A673 (cell line): ENCODE measurements at regions not wholly inside any gene's neighbourhood (a gene's known extent, or its start where the extent isn't known, plus 50 kb on each side); places are given as distances from the start of the nearest gene placed in this dataset.

Experiments used
- BruUV-seq: library from RNA; stranded (reverse); fragments of 400-500 nt; replicated peaks from 2 replicates; lab custom pipeline; 2021; lab: Mats Ljungman, UMichigan
- CTCF ChIA-PET: fragments of 300-600 bp; sonication (Branson Sonifier 250); formaldehyde crosslinking; loops from one replicate; lab custom pipeline; 2022; ENCODE audit warnings: antibody characterized with exemption; lab: Charles Lee
- POLR2A ChIA-PET: fragments of 300-600 bp; sonication (Branson Sonifier 250); formaldehyde crosslinking; loops from one replicate; lab custom pipeline; 2022; ENCODE audit warnings: antibody characterized with exemption; ENCODE audit not compliant: low non-redundant PET; lab: Charles Lee
- DNase-seq: peaks from one replicate; pipeline ENCODE4 v3.0.0-alpha.2; 2015; ENCODE audit warnings: low spot score
- H3K27ac ChIP-seq: fragments of 200-600 bp; sonication (generic); 2 replicates; pipeline ENCODE4 v1.5.1; 2016; ENCODE audit warnings: mixed run types, low read depth, mild to moderate bottlenecking, mixed read lengths, antibody characterized with exemption, low read length; ENCODE audit not compliant: poor library complexity, severe bottlenecking
- H3K27me3 ChIP-seq: fragments of 200-600 bp; sonication (generic); replicated peaks from 2 replicates; pipeline ENCODE4 v1.6.1; 2017; ENCODE audit warnings: mixed run types, low read depth, mild to moderate bottlenecking, mixed read lengths, antibody characterized with exemption, low read length; ENCODE audit not compliant: insufficient read depth, poor library complexity
- H3K36me3 ChIP-seq: fragments of 200-600 bp; sonication (generic); 2 replicates; pipeline ENCODE4 v1.6.1; 2016; ENCODE audit warnings: mixed run types, mild to moderate bottlenecking, mixed read lengths, antibody characterized with exemption, low read length; ENCODE audit not compliant: insufficient read depth, poor library complexity, severe bottlenecking
- H3K4me1 ChIP-seq: fragments of 200-600 bp; sonication (generic); 2 replicates; pipeline ENCODE4 v1.6.1; 2017; ENCODE audit warnings: mixed run types, mild to moderate bottlenecking, mixed read lengths, antibody characterized with exemption, low read length; ENCODE audit not compliant: insufficient read depth, poor library complexity, severe bottlenecking
- H3K4me3 ChIP-seq: fragments of 200-600 bp; sonication (generic); 2 replicates; pipeline ENCODE4 v1.5.1; 2016; ENCODE audit warnings: low read depth, mixed run types, mild to moderate bottlenecking, mixed read lengths, low read length; ENCODE audit not compliant: poor library complexity, severe bottlenecking
- H3K9me3 ChIP-seq: fragments of 200-600 bp; sonication (generic); 2 replicates; pipeline ENCODE4 v1.6.1; 2016; ENCODE audit warnings: mixed run types, low read depth, mild to moderate bottlenecking, mixed read lengths, antibody characterized with exemption, low read length; ENCODE audit not compliant: poor library complexity, severe bottlenecking
- EZH2 ChIP-seq: fragments of 200-600 bp; sonication (generic); IDR thresholded peaks from 2 replicates; pipeline ENCODE4 v1.6.1; 2017; ENCODE audit warnings: borderline replicate concordance, low read depth, mild to moderate bottlenecking, mixed read lengths, antibody characterized with exemption, low read length; ENCODE audit not compliant: poor library complexity, severe bottlenecking
- intact Hi-C: fragments of 100-400 bp; cut with micrococcal nuclease; formaldehyde crosslinking; loops from one replicate; pipeline ENCODE4 v1.10.0; 2022; ENCODE audit not compliant: unreplicated experiment
- TF ChIP-seq, protein P1 (sequence below): fragments of 300-800, 200-600 bp; sonication (generic); conservative IDR thresholded peaks from 2 replicates; pipeline ENCODE4 v1.5.1; 2017; ENCODE audit warnings: low read depth, mild to moderate bottlenecking, antibody characterized with exemption, low read length, moderate library complexity, mixed read lengths

- no peaks in the 10 kb centered on the region for H3K9me3 ChIP-seq
- H3K27me3 ChIP-seq: no peaks in the 10 kb centered on the region
- no peak for DNase-seq
- no peak overlapping the region for H3K4me3 ChIP-seq
- intact Hi-C loops: no loop called here
- H3K27ac ChIP-seq: no peak overlapping the region
- ChIA-PET CTCF (no interaction called here), POLR2A (no interaction called here)
- no TSS peak for BruUV-seq
- TF ChIP-seq EZH2: no peak
- TF ChIP-seq, protein P1, sequence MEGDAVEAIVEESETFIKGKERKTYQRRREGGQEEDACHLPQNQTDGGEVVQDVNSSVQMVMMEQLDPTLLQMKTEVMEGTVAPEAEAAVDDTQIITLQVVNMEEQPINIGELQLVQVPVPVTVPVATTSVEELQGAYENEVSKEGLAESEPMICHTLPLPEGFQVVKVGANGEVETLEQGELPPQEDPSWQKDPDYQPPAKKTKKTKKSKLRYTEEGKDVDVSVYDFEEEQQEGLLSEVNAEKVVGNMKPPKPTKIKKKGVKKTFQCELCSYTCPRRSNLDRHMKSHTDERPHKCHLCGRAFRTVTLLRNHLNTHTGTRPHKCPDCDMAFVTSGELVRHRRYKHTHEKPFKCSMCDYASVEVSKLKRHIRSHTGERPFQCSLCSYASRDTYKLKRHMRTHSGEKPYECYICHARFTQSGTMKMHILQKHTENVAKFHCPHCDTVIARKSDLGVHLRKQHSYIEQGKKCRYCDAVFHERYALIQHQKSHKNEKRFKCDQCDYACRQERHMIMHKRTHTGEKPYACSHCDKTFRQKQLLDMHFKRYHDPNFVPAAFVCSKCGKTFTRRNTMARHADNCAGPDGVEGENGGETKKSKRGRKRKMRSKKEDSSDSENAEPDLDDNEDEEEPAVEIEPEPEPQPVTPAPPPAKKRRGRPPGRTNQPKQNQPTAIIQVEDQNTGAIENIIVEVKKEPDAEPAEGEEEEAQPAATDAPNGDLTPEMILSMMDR: no peak
- no peaks in the 10 kb centered on the region for H3K4me1 ChIP-seq
- H3K36me3 ChIP-seq: no peaks in the 10 kb centered on the region
These were observed 274.0 kb upstream of the DAPK1 start for GRCh38 chr9:87223392-87224246.

DNA sequence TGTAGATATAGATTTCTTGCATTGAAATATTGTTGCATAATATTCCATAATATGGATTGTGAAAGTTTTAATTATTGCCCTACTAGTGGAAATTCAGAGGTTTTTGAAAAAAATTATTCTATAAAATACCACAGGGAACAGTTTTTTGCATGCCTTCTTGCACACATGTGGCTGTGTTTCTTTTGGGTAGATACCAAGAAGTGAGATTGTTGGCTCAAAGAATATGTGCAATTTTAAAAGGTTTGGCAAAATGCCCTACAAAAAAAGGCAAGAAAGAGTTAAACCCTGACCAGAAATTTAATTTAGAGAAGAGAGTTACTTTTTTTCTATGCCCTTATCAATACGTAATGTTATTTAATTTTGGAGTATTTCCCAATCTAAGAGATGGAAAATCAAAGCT lies 270.8 kb upstream of the DAPK1 start:
- Histone ChIP-seq H3K4me1 (no peaks in the 10 kb centered on the region), H3K27me3 (no peaks in the 10 kb centered on the region), H3K36me3 (no peaks in the 10 kb centered on the region), H3K4me3 (no peak overlapping the region), H3K9me3 (no peaks in the 10 kb centered on the region), H3K27ac (no peak overlapping the region)
- no TSS peak for BruUV-seq
- no peak for TF ChIP-seq EZH2
- TF ChIP-seq, protein P1: no peak
- ChIA-PET POLR2A (no interaction called here), CTCF (no interaction called here)
- no peak for DNase-seq
- intact Hi-C loops: no loop called here

DNA sequence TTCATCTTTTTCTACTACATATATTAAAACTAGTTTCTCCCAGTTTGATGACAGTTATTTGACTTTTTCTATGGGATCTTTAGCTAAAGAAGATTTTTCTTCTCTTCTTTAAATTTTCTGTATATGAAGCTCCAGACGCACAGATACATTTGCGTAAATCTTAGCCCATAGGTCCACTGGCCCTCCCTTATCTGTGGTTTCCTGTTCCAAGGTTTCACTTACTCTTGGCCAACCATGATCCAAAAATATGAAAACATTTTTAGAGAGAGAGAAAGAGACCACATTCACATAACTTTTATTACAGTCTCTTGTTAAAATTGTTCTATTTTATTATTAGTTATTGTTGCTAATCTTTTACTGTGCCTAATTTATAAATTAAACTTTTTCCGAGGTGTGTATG lies 270.2 kb upstream of the DAPK1 start:
- CTCF ChIA-PET: no interaction called here
- BruUV-seq: no TSS peak
- no peak overlapping the region for H3K27ac ChIP-seq
- no peaks in the 10 kb centered on the region for H3K4me1 ChIP-seq
- no peaks in the 10 kb centered on the region for H3K9me3 ChIP-seq
- no peak for DNase-seq
- H3K27me3 ChIP-seq: no peaks in the 10 kb centered on the region
- POLR2A ChIA-PET: no interaction called here
- no peak overlapping the region for H3K4me3 ChIP-seq
- TF ChIP-seq EZH2: no peak
- TF ChIP-seq, protein P1: no peak
- H3K36me3 ChIP-seq: no peaks in the 10 kb centered on the region
- intact Hi-C loops: no loop called here
